ENCODE measurements at regions not wholly inside any gene's neighbourhood (a gene's known extent, or its start where the extent isn't known, plus 50 kb on each side); places are given as distances from the start of the nearest gene placed in this dataset.

GRCh38 chr6:21738180-21739094, 144.9 kb downstream of the SOX4 start:
- H3K4me1 ChIP-seq (ENCODE audit: insufficient read depth, low read length), result peaks cover 29% of the 10 kb centered on the region; the same call in 1 of the 2 replicates
- H4K20me1 ChIP-seq (ENCODE audit: control insufficient read depth, insufficient read depth, insufficient read length), result no peaks in the 10 kb centered on the region
- peak overlapping the region; percentile 29 to 95 (median 79) for H3K27ac Mint-ChIP-seq
- no peaks in the 10 kb centered on the region for H3K27me3 ChIP-seq (ENCODE audit: insufficient read depth, low read length)
- TF ChIP-seq CTCF (conservative IDR thresholded peaks at IDR 0.05), result no peak
- H2AFZ ChIP-seq (ENCODE audit: low read length), result no peak overlapping the region
- no peak overlapping the region for H3T11ph ChIP-seq (ENCODE audit: low read length)
- no peaks in the 10 kb centered on the region for H3K9me3 Mint-ChIP-seq
- H3K27me3 Mint-ChIP-seq (ENCODE audit: low read depth), result no peaks in the 10 kb centered on the region
- H3K9me3 ChIP-seq (ENCODE audit: control insufficient read depth, low read depth, low read length), result no peaks in the 10 kb centered on the region
- no peak overlapping the region for H3K23ac ChIP-seq (ENCODE audit: insufficient read length, low read depth, low read length)
- H4K5ac ChIP-seq (ENCODE audit: insufficient read length, low read depth, low read length), result no peak overlapping the region
- H3K79me1 ChIP-seq (ENCODE audit: insufficient read depth, low read depth, low read length, poor library complexity, severe bottlenecking), result peaks cover 6% of the 10 kb centered on the region
- no peaks in the 10 kb centered on the region for H3K23me2 ChIP-seq (ENCODE audit: insufficient read length, low read depth, low read length, poor library complexity, severe bottlenecking)
- no peak overlapping the region for H2BK15ac ChIP-seq (ENCODE audit: low read depth, low read length)
- peaks cover 37% of the 10 kb centered on the region; the same call in 1 of the 2 replicates for H3K79me2 ChIP-seq (ENCODE audit: insufficient read depth, low read length)
- H3K36me3 Mint-ChIP-seq (ENCODE audit: insufficient read depth in 1 of 3, low read depth in 3 of 3), result peaks cover 0 to 5% (median 2%) of the 10 kb centered on the region in 3 experiments; a peak in 2 of 7 replicates
- no CpG with 5 or more reads among the region's 5 CpGs for WGBS (ENCODE audit: extremely low coverage, insufficient read length, low lambda C conversion rate)
- H2BK5ac ChIP-seq (ENCODE audit: insufficient read length, low read length), result no peak overlapping the region
- no peak overlapping the region for H2BK12ac ChIP-seq (ENCODE audit: insufficient read length, low read depth, low read length)
- H3K4ac ChIP-seq (ENCODE audit: low read depth, low read length), result no peak overlapping the region
- no peak for DNase-seq
- H2BK20ac ChIP-seq (ENCODE audit: low read depth, low read length, poor library complexity, severe bottlenecking), result no peak overlapping the region
- H4K8ac ChIP-seq (replicated peaks; ENCODE audit: insufficient read length, low read depth, low read length), result no peak overlapping the region
- no peak overlapping the region for H2BK120ac ChIP-seq (ENCODE audit: low read depth, low read length, poor library complexity, severe bottlenecking)
- no peak overlapping the region for H3K56ac ChIP-seq (ENCODE audit: insufficient read length, low read depth, low read length)
- H2AK5ac ChIP-seq (ENCODE audit: insufficient read length, low read length), result no peak overlapping the region
- H3K27ac ChIP-seq (ENCODE audit: insufficient read length, low read depth, low read length), result no peak overlapping the region
- no peak overlapping the region for H3K9ac ChIP-seq (ENCODE audit: extremely low read depth, insufficient read length, low read length)
- no peak overlapping the region for H4K91ac ChIP-seq (ENCODE audit: insufficient read length, low read depth, low read length)
- H3K18ac ChIP-seq (ENCODE audit: insufficient read length, low read depth, low read length), result no peak overlapping the region
- no peak overlapping the region for H3K14ac ChIP-seq (ENCODE audit: insufficient read depth, low read length)
- H3K4me3 Mint-ChIP-seq, result peak overlapping the region in 1 of 2 experiments; percentile 4; a peak in 2 of 5 replicates
- peaks cover 83 to 86% of the 10 kb centered on the region in 2 experiments for H3K4me1 Mint-ChIP-seq
- H3K4me2 ChIP-seq (ENCODE audit: insufficient read depth, insufficient read length, low read length), result peak overlapping the region; percentile 14
